Erythroblast (primary cell): ENCODE measurements at regions not wholly inside any gene's neighbourhood (a gene's known extent, or its start where the extent isn't known, plus 50 kb on each side); places are given as distances from the start of the nearest gene placed in this dataset.

Experiments
- GATA1 ChIP-seq: IDR thresholded peaks from 2 replicates; pipeline ENCODE4 v1.6.1; 2011; ENCODE audit warnings: low read depth, mild to moderate bottlenecking, control low read depth, low read length, moderate library complexity
- POLR2A ChIP-seq: IDR thresholded peaks from 2 replicates; pipeline ENCODE4 v1.6.1; 2011; ENCODE audit warnings: mild to moderate bottlenecking, low read length

- no peak for TF ChIP-seq POLR2A
- no peak for TF ChIP-seq GATA1
Measured at GRCh38 chr5:34475249-34475966, 180.7 kb upstream of the RAI14 start.
